HL-60/S4 treated with retinoic acid at 250 ng/mL for 4 days and 3 days (cell line): ENCODE measurements at regions not wholly inside any gene's neighbourhood (a gene's known extent, or its start where the extent isn't known, plus 50 kb on each side); places are given as distances from the start of the nearest gene placed in this dataset.
"Not testable (repeated sequence)": the region's sequence is repeated elsewhere in the genome, so short reads cannot be mapped to it uniquely, and the experiment has no call there.

Source experiments
- in situ Hi-C: fragments of 300-500 bp; cut with MboI; formaldehyde crosslinking; loops from 2 replicates; pipeline ENCODE4 v1.7.0; 2022; ENCODE audit warnings: low sequenced_read_pairs

- in situ Hi-C loops = no loop called here
Measured at GRCh38 chr2:83340424-83340823, 1118.7 kb downstream of the SUCLG1 start.

- in situ Hi-C loops = not testable (repeated sequence)
Measured at GRCh38 chr2:83339942-83340341, 1119.1 kb downstream of the SUCLG1 start.

GRCh38 chr2:83331810-83332209, 1127.3 kb downstream of the SUCLG1 start:
- in situ Hi-C loops = no loop called here

GRCh38 chr2:83323038-83323437, 1136.0 kb downstream of the SUCLG1 start:
- in situ Hi-C loops = no loop called here

GRCh38 chr2:83320053-83320452, 1139.0 kb downstream of the SUCLG1 start:
- in situ Hi-C loops = no loop called here

GRCh38 chr2:83305758-83306378, 1153.2 kb downstream of the SUCLG1 start:
- in situ Hi-C loops = no loop called here

GRCh38 chr2:83291083-83291482, 1168.0 kb downstream of the SUCLG1 start:
- in situ Hi-C loops = no loop called here

- in situ Hi-C loops = no loop called here
Measured at GRCh38 chr2:83282841-83283240, 1176.2 kb downstream of the SUCLG1 start.

GRCh38 chr2:83282043-83282795, 1176.9 kb downstream of the SUCLG1 start:
- in situ Hi-C loops = no loop called here

GRCh38 chr2:83280391-83280790, 1178.7 kb downstream of the SUCLG1 start:
- in situ Hi-C loops = no loop called here

- in situ Hi-C loops = no loop called here
Measured at GRCh38 chr2:83273322-83273721, 1185.8 kb downstream of the SUCLG1 start.

GRCh38 chr2:83261591-83262136, 1197.4 kb downstream of the SUCLG1 start:
- in situ Hi-C loops = no loop called here

- in situ Hi-C loops = no loop called here
Measured at GRCh38 chr2:83253848-83254247, 1205.2 kb downstream of the SUCLG1 start.

- in situ Hi-C loops = no loop called here
Measured at GRCh38 chr2:83251321-83251872, 1207.7 kb downstream of the SUCLG1 start.

GRCh38 chr2:83245806-83246537, 1213.1 kb downstream of the SUCLG1 start:
- in situ Hi-C loops = not testable (repeated sequence)

GRCh38 chr2:83240611-83241010, 1218.5 kb downstream of the SUCLG1 start:
- in situ Hi-C loops = no loop called here

GRCh38 chr2:83238111-83238510, 1221.0 kb downstream of the SUCLG1 start:
- in situ Hi-C loops = no loop called here

- in situ Hi-C loops = no loop called here
Measured at GRCh38 chr2:83234246-83234645, 1224.8 kb downstream of the SUCLG1 start.

GRCh38 chr2:83233781-83234180, 1225.3 kb downstream of the SUCLG1 start:
- in situ Hi-C loops = no loop called here

- in situ Hi-C loops = no loop called here
Measured at GRCh38 chr2:83233326-83233725, 1225.8 kb downstream of the SUCLG1 start.

- in situ Hi-C loops = no loop called here
Measured at GRCh38 chr2:83229443-83229842, 1229.6 kb downstream of the SUCLG1 start.
